Naive thymus-derived CD4-positive, alpha-beta T cell (primary cell): ENCODE measurements at regions not wholly inside any gene's neighbourhood (a gene's known extent, or its start where the extent isn't known, plus 50 kb on each side); places are given as distances from the start of the nearest gene placed in this dataset.
"Not testable (repeated sequence)": the region's sequence is repeated elsewhere in the genome, so short reads cannot be mapped to it uniquely, and the experiment has no call there.

Source experiments
- ATAC-seq: fragments of 150-1000 bp; cut with Tn5 transposase; 2 replicates; pipeline ENCODE4 v1.10.0; 2021; ENCODE audit warnings: mild to moderate bottlenecking, moderate library complexity
- CTCF ChIA-PET: fragments of 350-600 bp; sonication (Branson Sonifier 250); formaldehyde crosslinking; loops from one replicate; lab custom pipeline; 2021; ENCODE audit warnings: antibody characterized with exemption; lab: Charles Lee
- POLR2A ChIA-PET: fragments of 350-600 bp; sonication (Branson Sonifier 250); formaldehyde crosslinking; loops from one replicate; lab custom pipeline; 2021; ENCODE audit warnings: antibody characterized with exemption, inconsistent platforms; lab: Charles Lee
- DNase-seq, 9 donors: peaks; one replicate each; pipeline versions ENCODE4 v3.0.0 to v3.0.0-alpha.2; 2020 to 2022; ENCODE audit warnings: mixed read lengths in 1 of 9
- H3K27ac ChIP-seq: one replicate; pipeline ENCODE4 v1.7.0; 2013; ENCODE audit warnings: mild to moderate bottlenecking, low read depth, low read length, moderate library complexity
- H3K27me3 ChIP-seq, 2 donors: one replicate each; pipeline ENCODE4 v1.7.0; 2013; ENCODE audit warnings: low read length in 2 of 2, mild to moderate bottlenecking in 2 of 2, moderate library complexity in 2 of 2; ENCODE audit not compliant: control insufficient read depth in 2 of 2, insufficient read depth in 2 of 2
- H3K36me3 ChIP-seq, 3 experiments: 1 replicate in 2 of 3; 2 replicates in 1 of 3; pipeline ENCODE4 v1.7.0; 2013; ENCODE audit warnings: low read length in 3 of 3, mild to moderate bottlenecking in 3 of 3, moderate library complexity in 1 of 3; ENCODE audit not compliant: insufficient read depth in 3 of 3, control insufficient read depth in 2 of 3
- H3K4me1 ChIP-seq, 2 donors: one replicate each; pipeline ENCODE4 v1.7.0; 2013; ENCODE audit warnings: low read length in 2 of 2, mild to moderate bottlenecking in 2 of 2, moderate library complexity in 1 of 2; ENCODE audit not compliant: control insufficient read depth in 2 of 2, insufficient read depth in 2 of 2
- H3K4me3 ChIP-seq: 2 replicates; pipeline ENCODE4 v1.7.0; 2013; ENCODE audit warnings: mild to moderate bottlenecking, low read length
- H3K9me3 ChIP-seq, 3 experiments: 1 replicate in 2 of 3; 2 replicates in 1 of 3; pipeline ENCODE4 v1.7.0; 2013; ENCODE audit warnings: low read length in 3 of 3; ENCODE audit not compliant: control insufficient read depth in 2 of 3
- H3K27ac Mint-ChIP-seq, 9 donors: one replicate each; pipeline ENCODE4 v1.8.0; 2020 to 2022; ENCODE audit warnings: mixed read lengths in 9 of 9, mild to moderate bottlenecking in 8 of 9, moderate library complexity in 5 of 9, inconsistent platforms in 2 of 9
- H3K27me3 Mint-ChIP-seq, 5 donors: one replicate each; pipeline ENCODE4 v1.8.0; 2021 to 2022; ENCODE audit warnings: mixed read lengths in 5 of 5, mild to moderate bottlenecking in 1 of 5
- H3K36me3 Mint-ChIP-seq, 5 donors: one replicate each; pipeline ENCODE4 v1.8.0; 2020 to 2022; ENCODE audit warnings: mixed read lengths in 5 of 5, mild to moderate bottlenecking in 3 of 5, inconsistent platforms in 1 of 5
- H3K4me1 Mint-ChIP-seq, 7 donors: one replicate each; pipeline ENCODE4 v1.8.0; 2020 to 2022; ENCODE audit warnings: mixed read lengths in 7 of 7, mild to moderate bottlenecking in 3 of 7, inconsistent platforms in 1 of 7
- H3K4me3 Mint-ChIP-seq, 10 donors: one replicate each; pipeline ENCODE4 v1.8.0; 2020 to 2022; ENCODE audit warnings: mild to moderate bottlenecking in 10 of 10, mixed read lengths in 10 of 10, moderate library complexity in 6 of 10, inconsistent platforms in 2 of 10
- H3K9me3 Mint-ChIP-seq, 11 donors: one replicate each; pipeline ENCODE4 v1.8.0; 2020 to 2022; ENCODE audit warnings: mixed read lengths in 11 of 11, mild to moderate bottlenecking in 4 of 11, inconsistent platforms in 1 of 11, moderate library complexity in 1 of 11
- intact Hi-C, 2 donors: fragments of 100-400 bp; cut with micrococcal nuclease; formaldehyde crosslinking; loops; one replicate each; pipeline ENCODE4 v1.15.1; 2023

GRCh38 chr3:177635601-177636106 lies 438.4 kb upstream of the TBL1XR1 start:
- H3K4me3 Mint-ChIP-seq, CTCF ChIA-PET: not testable (repeated sequence)

GRCh38 chr3:177640319-177640965 lies 443.2 kb upstream of the TBL1XR1 start:
- H3K36me3 ChIP-seq: no peaks in the 10 kb centered on the region
- H3K9me3 ChIP-seq: no peaks in the 10 kb centered on the region
- intact Hi-C loops: no loop called here
- no peaks in the 10 kb centered on the region for H3K27me3 ChIP-seq
- Mint-ChIP-seq H3K9me3 (peaks cover 0 to 10% (median 3%) of the 10 kb centered on the region in 11 donors), H3K36me3 (peaks cover 0 to 7% (median 4%) of the 10 kb centered on the region in 5 donors), H3K4me3 (no peak overlapping the region), H3K27me3 (peaks cover 0 to 4% (median 0%) of the 10 kb centered on the region in 5 donors), H3K4me1 (peaks cover 15 to 59% (median 49%) of the 10 kb centered on the region in 7 donors), H3K27ac (peak overlapping the region in 3 of 9 donors; percentile 25 to 56 (median 53))
- POLR2A ChIA-PET: interaction anchor here (1.0 to 1.1 kb wide), 2 partner anchors 42 to 117 kb away, joined by 3 to 5 read pairs; no protein-coding TSS in a partner anchor
- CTCF ChIA-PET: interaction anchor here (0.7 kb wide), 1 partner anchor 20 kb away, joined by 3 read pairs; no protein-coding TSS in a partner anchor
- peaks cover 22 to 36% of the 10 kb centered on the region in 2 donors for H3K4me1 ChIP-seq
- DNase-seq: no peak
- H3K4me3 ChIP-seq: no peak overlapping the region
- H3K27ac ChIP-seq: no peak overlapping the region
- no peak for ATAC-seq

More at GRCh38 chr3:177635601-177636106, 438.4 kb upstream of the TBL1XR1 start:
- peaks cover 5 to 16% (median 11%) of the 10 kb centered on the region in 7 donors for H3K4me1 Mint-ChIP-seq
- DNase-seq, H3K27me3 ChIP-seq, H3K36me3 ChIP-seq, H3K4me1 ChIP-seq, H3K27me3 Mint-ChIP-seq, ATAC-seq, POLR2A ChIA-PET, H3K4me3 ChIP-seq, H3K27ac Mint-ChIP-seq, H3K27ac ChIP-seq, H3K36me3 Mint-ChIP-seq, H3K9me3 ChIP-seq: not testable (repeated sequence)
- intact Hi-C loops: loop anchor here in 1 of 2 donors (2.0 kb wide), 1 partner anchor 13 kb away; no protein-coding TSS in a partner anchor
- peaks cover 0 to 11% (median 3%) of the 10 kb centered on the region in 11 donors for H3K9me3 Mint-ChIP-seq

- H3K27me3 Mint-ChIP-seq: peaks cover 0 to 1% (median 0%) of the 10 kb centered on the region in 5 donors
- Histone ChIP-seq H3K27me3 (no peaks in the 10 kb centered on the region), H3K4me1 (peaks cover 29 to 43% of the 10 kb centered on the region in 2 donors), H3K36me3 (no peaks in the 10 kb centered on the region), H3K27ac (no peak overlapping the region), H3K9me3 (no peaks in the 10 kb centered on the region), H3K4me3 (no peak overlapping the region)
- peak overlapping the region in 3 of 9 donors; percentile 38 to 62 (median 53) for H3K27ac Mint-ChIP-seq
- ATAC-seq: no peak
- CTCF ChIA-PET: no interaction called here
- no peak for DNase-seq
- POLR2A ChIA-PET: interaction anchor here (2.7 kb wide), 1 partner anchor 9 kb away, joined by 8 read pairs; no protein-coding TSS in a partner anchor
- peaks cover 0 to 5% (median 3%) of the 10 kb centered on the region in 5 donors for H3K36me3 Mint-ChIP-seq
- H3K4me3 Mint-ChIP-seq: peak overlapping the region in 3 of 10 donors; percentile 12 to 61 (median 39)
- intact Hi-C loops: no loop called here
- H3K4me1 Mint-ChIP-seq: peaks cover 19 to 65% (median 56%) of the 10 kb centered on the region in 7 donors
- peaks cover 0 to 5% (median 3%) of the 10 kb centered on the region in 11 donors for H3K9me3 Mint-ChIP-seq
These were observed 443.9 kb upstream of the TBL1XR1 start for GRCh38 chr3:177641206-177641605.

- no peak for DNase-seq
- no peaks in the 10 kb centered on the region for H3K9me3 ChIP-seq
- H3K4me1 Mint-ChIP-seq: peaks cover 29 to 75% (median 66%) of the 10 kb centered on the region in 7 donors
These were observed 444.9 kb upstream of the TBL1XR1 start for GRCh38 chr3:177642042-177642803.

GRCh38 chr3:177642804-177643125 lies 445.5 kb upstream of the TBL1XR1 start:
- no peaks in the 10 kb centered on the region for H3K27me3 ChIP-seq

More at GRCh38 chr3:177642042-177642803, 444.9 kb upstream of the TBL1XR1 start:
- peaks cover 0 to 5% (median 0%) of the 10 kb centered on the region in 5 donors for H3K36me3 Mint-ChIP-seq
- no peaks in the 10 kb centered on the region for H3K36me3 ChIP-seq
- peaks cover 0 to 8% (median 0%) of the 10 kb centered on the region in 11 donors for H3K9me3 Mint-ChIP-seq
- POLR2A ChIA-PET: interaction anchor here (0.6 to 2.7 kb wide), 4 partner anchors 10 to 336 kb away, joined by 3 to 8 read pairs (median 4); no protein-coding TSS in a partner anchor
- peak; percentile 63 for ATAC-seq
- peak overlapping the region in 9 of 10 donors; percentile 37 to 75 (median 61) for H3K4me3 Mint-ChIP-seq
- no peaks in the 10 kb centered on the region for H3K27me3 Mint-ChIP-seq
- H3K4me1 ChIP-seq: peaks cover 38 to 51% of the 10 kb centered on the region in 2 donors
- CTCF ChIA-PET: interaction anchor here (0.6 kb wide), 2 partner anchors 11 to 487 kb away, joined by 3 read pairs; no protein-coding TSS in a partner anchor
- H3K27ac Mint-ChIP-seq: peak overlapping the region in 8 of 9 donors; percentile 38 to 91 (median 80)
- no peak overlapping the region for H3K4me3 ChIP-seq
- H3K27me3 ChIP-seq: no peaks in the 10 kb centered on the region
- no peak overlapping the region for H3K27ac ChIP-seq
- intact Hi-C loops: loop anchor here in 1 of 2 donors (2.0 kb wide), 1 partner anchor 43 kb away; no protein-coding TSS in a partner anchor

More at GRCh38 chr3:177642804-177643125, 445.5 kb upstream of the TBL1XR1 start:
- no peak overlapping the region for H3K4me3 ChIP-seq
- POLR2A ChIA-PET: interaction anchor here (0.6 to 2.7 kb wide), 3 partner anchors 10 to 336 kb away, joined by 3 to 8 read pairs (median 4); no protein-coding TSS in a partner anchor
- intact Hi-C loops: loop anchor here in 1 of 2 donors (2.0 kb wide), 1 partner anchor 44 kb away; no protein-coding TSS in a partner anchor
- Mint-ChIP-seq H3K27ac (peak overlapping the region in 8 of 9 donors; percentile 38 to 91 (median 80)), H3K27me3 (no peaks in the 10 kb centered on the region), H3K36me3 (peaks cover 0 to 5% (median 0%) of the 10 kb centered on the region in 5 donors), H3K9me3 (peaks cover 0 to 8% (median 0%) of the 10 kb centered on the region in 11 donors), H3K4me3 (peak overlapping the region in 9 of 10 donors; percentile 37 to 75 (median 61)), H3K4me1 (peaks cover 34 to 80% (median 72%) of the 10 kb centered on the region in 7 donors)
- H3K27ac ChIP-seq: no peak overlapping the region
- H3K4me1 ChIP-seq: peaks cover 43 to 57% of the 10 kb centered on the region in 2 donors
- CTCF ChIA-PET: interaction anchor here (0.6 kb wide), 1 partner anchor 487 kb away, joined by 3 read pairs; no protein-coding TSS in a partner anchor
- peak in 6 of 9 donors; percentile 20 to 62 (median 50) for DNase-seq
- no peaks in the 10 kb centered on the region for H3K9me3 ChIP-seq
- H3K36me3 ChIP-seq: no peaks in the 10 kb centered on the region
- ATAC-seq: peak; percentile 82
